GM12878 (cell line): ENCODE measurements at regions not wholly inside any gene's neighbourhood (a gene's known extent, or its start where the extent isn't known, plus 50 kb on each side); places are given as distances from the start of the nearest gene placed in this dataset.
A peak's percentile ranks its signal among the peaks of the same experiment; 100 is the strongest.

Experiments
- ATAC-seq: fragments of 200-7000 bp; cut with Tn5 transposase; 3 replicates; pipeline ENCODE4 v1.9.1; 2020; ENCODE audit warnings: mild to moderate bottlenecking, moderate library complexity
- BruUV-seq: library from RNA; stranded (reverse); fragments of 400-500 nt; replicated peaks from 2 replicates; lab custom pipeline; 2021; lab: Mats Ljungman, UMichigan
- CTCF ChIA-PET: fragments of 300-600 bp; sonication (Branson Sonifier 250); formaldehyde crosslinking; extraction: SDS; loops from one replicate; lab custom pipeline; 2021; ENCODE audit warnings: inconsistent platforms; lab: Yijun Ruan, JAX
- POLR2A ChIA-PET: fragments of 350-600 bp; formaldehyde crosslinking; extraction: SDS; loops from one replicate; lab custom pipeline; 2021; ENCODE audit warnings: inconsistent platforms; lab: Charles Lee
- RAD21 ChIA-PET: fragments of 300-600 bp; sonication (Branson Sonifier 250); formaldehyde crosslinking; loops from one replicate; lab custom pipeline; 2023; ENCODE audit warnings: antibody characterized with exemption; ENCODE audit not compliant: unreplicated experiment; lab: Charles Lee
- SMC1A ChIA-PET: fragments of 300-600 bp; sonication (Branson Sonifier 250); formaldehyde crosslinking; loops from one replicate; lab custom pipeline; 2023; ENCODE audit not compliant: unreplicated experiment, uncharacterized antibody; lab: Charles Lee
- DNase-seq: peaks from one replicate; pipeline ENCODE4 v3.0.0-alpha.2; 2011; ENCODE audit warnings: low read depth, low spot score
- FAIRE-seq: peaks from 3 replicates; lab custom pipeline; 2011; peaks lifted over from hg19 to GRCh38; lab: Jason Lieb, UNC
- H2AFZ ChIP-seq: 2 replicates; pipeline ENCODE4 v1.6.0; 2011; ENCODE audit warnings: low read depth, low read length, control low read depth; ENCODE audit not compliant: control insufficient read depth
- H3K27ac ChIP-seq: 2 replicates; pipeline ENCODE4 v1.5.1; 2011; ENCODE audit warnings: control low read depth; ENCODE audit not compliant: control insufficient read depth, insufficient read depth
- H3K27me3 ChIP-seq, 2 experiments: replicated peaks in 1 of 2; 2 replicates each; pipeline versions ENCODE4 v1.6.0 to v1.6.1; 2011; ENCODE audit warnings: low read length in 1 of 2; ENCODE audit not compliant: control insufficient read depth in 2 of 2, insufficient read depth in 2 of 2
- H3K36me3 ChIP-seq, 2 experiments: 2 replicates each; pipeline ENCODE4 v1.5.1; 2011; ENCODE audit warnings: low read length in 1 of 2; ENCODE audit not compliant: control insufficient read depth in 2 of 2, insufficient read depth in 2 of 2
- H3K4me1 ChIP-seq: 2 replicates; pipeline ENCODE4 v1.6.1; 2011; ENCODE audit warnings: mild to moderate bottlenecking, low read length, moderate library complexity, mixed read lengths; ENCODE audit not compliant: control insufficient read depth, insufficient read depth
- H3K4me2 ChIP-seq: 2 replicates; pipeline ENCODE4 v1.6.0; 2011; ENCODE audit warnings: control low read depth; ENCODE audit not compliant: control insufficient read depth, insufficient read depth
- H3K4me3 ChIP-seq: fragments of 200-600 bp; sonication (generic); 2 replicates; pipeline ENCODE4 v1.5.1; 2016
- H3K79me2 ChIP-seq: 2 replicates; pipeline ENCODE4 v1.6.0; 2011; ENCODE audit warnings: low read length; ENCODE audit not compliant: control insufficient read depth, insufficient read depth
- H3K9ac ChIP-seq: 2 replicates; pipeline ENCODE4 v1.8.0; 2011; ENCODE audit warnings: low read length, control low read depth, mixed read lengths; ENCODE audit not compliant: control insufficient read depth, insufficient read depth
- H3K9me3 ChIP-seq: replicated peaks from 3 replicates; pipeline ENCODE4 v1.5.1; 2011; ENCODE audit warnings: mild to moderate bottlenecking, low read length; ENCODE audit not compliant: control insufficient read depth, insufficient read depth
- H4K20me1 ChIP-seq: 2 replicates; pipeline ENCODE4 v1.6.0; 2011; ENCODE audit not compliant: control insufficient read depth, insufficient read depth
- FOS ChIP-seq: IDR thresholded peaks from 3 replicates; pipeline ENCODE4 v1.6.1; 2011; ENCODE audit warnings: borderline replicate concordance; ENCODE audit not compliant: insufficient read length; ENCODE audit errors: extremely low read depth
- NBN ChIP-seq: fragments of 450-650 bp; IDR thresholded peaks from 2 replicates; pipeline ENCODE4 v1.6.1; 2016
- RELB ChIP-seq: fragments of 450-650 bp; IDR thresholded peaks from 2 replicates; pipeline ENCODE4 v1.6.1; 2017; ENCODE audit warnings: low read depth, mild to moderate bottlenecking, moderate library complexity
- RUNX3 ChIP-seq: IDR thresholded peaks from 2 replicates; pipeline ENCODE4 v1.6.1; 2012; ENCODE audit warnings: low read length, inconsistent platforms
- SMAD5 ChIP-seq: IDR thresholded peaks from 2 replicates; pipeline ENCODE4 v1.6.1; 2016; ENCODE audit warnings: antibody characterized with exemption, low read depth
- SMARCA5 ChIP-seq: fragments of 450-650 bp; IDR thresholded peaks from 2 replicates; pipeline ENCODE4 v1.6.1; 2017; ENCODE audit warnings: mild to moderate bottlenecking
- WGBS: methylation state at CpG from one replicate; pipeline ENCODE4 v1.1.6; 2016; ENCODE audit warnings: low lambda C conversion rate; ENCODE audit not compliant: insufficient replicate concordance, insufficient coverage; ENCODE audit errors: missing lambda C conversion rate; 5-methylcytosine and 5-hydroxymethylcytosine counted together
- in situ Hi-C: fragments of 300-500 bp; cut with MboI; formaldehyde crosslinking; loops from 9 replicates; pipeline ENCODE4 v1.14.3; 2018; ENCODE audit warnings: mixed read lengths
- intact Hi-C: fragments of 100-400 bp; cut with micrococcal nuclease; formaldehyde crosslinking; loops from one replicate; pipeline ENCODE4 v1.14.2; 2022; ENCODE audit not compliant: unreplicated experiment

GRCh38 chr6:145087034-145087433 is 648.3 kb downstream of the EPM2A start:
- intact Hi-C loops = no loop called here
- Histone ChIP-seq H2AFZ (no peak overlapping the region), H3K4me1 (no peaks in the 10 kb centered on the region), H3K27ac (no peak overlapping the region), H3K36me3 (no peaks in the 10 kb centered on the region), H3K27me3 (no peaks in the 10 kb centered on the region), H4K20me1 (no peaks in the 10 kb centered on the region), H3K79me2 (no peaks in the 10 kb centered on the region), H3K4me2 (no peak overlapping the region), H3K9me3 (no peaks in the 10 kb centered on the region), H3K4me3 (no peak overlapping the region), H3K9ac (no peak overlapping the region)
- SMC1A ChIA-PET = interaction anchor here (1.0 kb wide), 1 partner anchor 25 kb away, joined by 3 read pairs; no protein-coding TSS in a partner anchor
- CTCF ChIA-PET = no interaction called here
- no TSS peak for BruUV-seq
- DNase-seq (no peak), ATAC-seq (peak; percentile 40), FAIRE-seq (no peak)
- RAD21 ChIA-PET = interaction anchor here (1.0 kb wide), 1 partner anchor 547 kb away, joined by 3 read pairs; no protein-coding TSS in a partner anchor
- POLR2A ChIA-PET = no interaction called here
- TF ChIP-seq RELB (no peak), FOS (no peak), RUNX3 (0 out of 2 replicates have a peak, but pooled peaks have one; percentile 19)
- in situ Hi-C loops = no loop called here
- WGBS = 9% methylated on average over 3 of the region's 3 CpGs

- no peaks in the 10 kb centered on the region for H3K79me2 ChIP-seq
- no peaks in the 10 kb centered on the region for H3K4me1 ChIP-seq
- no peaks in the 10 kb centered on the region for H3K9me3 ChIP-seq
- H3K27ac ChIP-seq = no peak overlapping the region
- no peak overlapping the region for H3K9ac ChIP-seq
- ChIA-PET POLR2A (no interaction called here), SMC1A (no interaction called here), CTCF (no interaction called here)
- no peaks in the 10 kb centered on the region for H3K36me3 ChIP-seq
- H3K4me2 ChIP-seq = no peak overlapping the region
- H3K4me3 ChIP-seq = no peak overlapping the region
- no peak overlapping the region for H2AFZ ChIP-seq
- intact Hi-C loops (no loop called here), in situ Hi-C loops (no loop called here)
- WGBS = 25% methylated on average over 4 of the region's 4 CpGs
- no peak for FAIRE-seq
- no peak for DNase-seq
- no peak for ATAC-seq
- no peaks in the 10 kb centered on the region for H4K20me1 ChIP-seq
- no peak for TF ChIP-seq SMARCA5
- TF ChIP-seq SMAD5 = no peak
- no peak for TF ChIP-seq NBN
- TF ChIP-seq, all 136 proteins: peak for 0
- no peaks in the 10 kb centered on the region for H3K27me3 ChIP-seq
- no TSS peak for BruUV-seq
- RAD21 ChIA-PET = no interaction called here
Observed at GRCh38 chr6:145090801-145091585, 644.3 kb downstream of the EPM2A start.
